ENCODE measurements at regions not wholly inside any gene's neighbourhood (a gene's known extent, or its start where the extent isn't known, plus 50 kb on each side); places are given as distances from the start of the nearest gene placed in this dataset.

DNA sequence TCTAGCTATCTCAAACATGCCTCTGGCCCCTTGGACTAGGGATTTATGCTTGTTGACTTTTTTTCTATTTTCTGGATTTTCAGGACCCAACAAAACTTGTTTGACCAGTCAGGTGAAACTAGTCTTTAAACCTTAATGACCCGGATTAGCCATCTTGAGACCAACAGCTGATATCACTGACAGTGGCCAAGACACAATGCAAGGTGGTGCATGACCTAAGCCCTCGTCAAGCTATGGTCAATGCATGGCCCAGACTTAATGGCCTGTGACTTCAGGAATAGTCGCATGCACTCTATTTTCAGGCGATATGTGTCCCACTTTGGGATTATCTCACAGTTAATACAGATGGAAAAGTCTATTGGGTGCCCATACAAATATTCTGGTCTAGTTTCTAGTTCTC is 190.4 kb downstream of the ZBTB18 start:
- TF ChIP-seq CTCF (IDR thresholded peaks at IDR 0.05) (no peak), POLR2A (IDR thresholded peaks at IDR 0.05) (no peak)
